ENCODE measurements at regions not wholly inside any gene's neighbourhood (a gene's known extent, or its start where the extent isn't known, plus 50 kb on each side); places are given as distances from the start of the nearest gene placed in this dataset.

GRCh38 chr21:38936240-38936639 lies 130.5 kb downstream of the ETS2 start:
- Mint-ChIP-seq H3K4me1 (peaks cover 8% of the 10 kb centered on the region), H3K36me3 (no peaks in the 10 kb centered on the region), H3K9me3 (no peaks in the 10 kb centered on the region), H3K27ac (no peak overlapping the region), H3K4me3 (no peak overlapping the region), H3K27me3 (ENCODE audit: low read depth) (no peaks in the 10 kb centered on the region)
- no peak for TF ChIP-seq CTCF (IDR thresholded peaks at IDR 0.05; ENCODE audit: unreplicated experiment)
- no peak for DNase-seq (ENCODE audit: low spot score in 2 of 2, unreplicated experiment in 2 of 2)

GRCh38 chr21:38933731-38934130 lies 128.0 kb downstream of the ETS2 start:
- Mint-ChIP-seq H3K4me1 (peaks cover 23% of the 10 kb centered on the region), H3K27ac (no peak overlapping the region), H3K9me3 (peaks cover 8% of the 10 kb centered on the region), H3K27me3 (ENCODE audit: low read depth) (no peaks in the 10 kb centered on the region), H3K4me3 (no peak overlapping the region), H3K36me3 (no peaks in the 10 kb centered on the region)
- DNase-seq (ENCODE audit: low spot score in 2 of 2, unreplicated experiment in 2 of 2) = no peak
- TF ChIP-seq CTCF (IDR thresholded peaks at IDR 0.05; ENCODE audit: unreplicated experiment) = no peak

DNA sequence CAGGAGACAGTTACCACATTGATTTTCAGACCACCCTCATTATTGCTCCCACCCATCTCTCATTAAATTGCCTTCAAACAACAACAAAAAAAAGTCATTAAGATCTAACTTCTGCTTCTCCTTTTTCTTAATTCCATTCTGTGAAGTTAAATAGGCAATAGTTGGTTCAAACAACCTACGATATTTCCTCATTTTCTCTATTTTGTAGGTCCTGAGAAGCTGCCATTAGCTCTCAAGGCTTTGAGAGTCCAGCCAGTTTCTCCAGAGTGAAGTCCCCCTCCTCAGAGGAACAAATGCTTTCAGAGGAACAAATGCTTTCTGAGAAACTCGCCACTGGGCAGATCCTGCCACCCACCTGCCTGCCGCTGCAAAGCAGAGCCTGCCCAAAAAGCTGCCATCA lies 125.6 kb downstream of the ETS2 start:
- no peaks in the 10 kb centered on the region for H3K36me3 Mint-ChIP-seq
- peaks cover 11% of the 10 kb centered on the region for H3K9me3 Mint-ChIP-seq
- DNase-seq (ENCODE audit: low spot score in 2 of 2, unreplicated experiment in 2 of 2) = no peak
- no peak for TF ChIP-seq CTCF (IDR thresholded peaks at IDR 0.05; ENCODE audit: unreplicated experiment)
- peaks cover 1% of the 10 kb centered on the region for H3K27me3 Mint-ChIP-seq (ENCODE audit: low read depth)
- H3K27ac Mint-ChIP-seq = peak overlapping the region; percentile 37
- peaks cover 21% of the 10 kb centered on the region for H3K4me1 Mint-ChIP-seq
- H3K4me3 Mint-ChIP-seq = no peak overlapping the region

- Mint-ChIP-seq H3K4me3 (no peak overlapping the region), H3K27ac (peak overlapping the region; percentile 37), H3K4me1 (peaks cover 25% of the 10 kb centered on the region), H3K27me3 (ENCODE audit: low read depth) (peaks cover 1% of the 10 kb centered on the region), H3K36me3 (no peaks in the 10 kb centered on the region), H3K9me3 (peaks cover 11% of the 10 kb centered on the region)
- no peak for DNase-seq (ENCODE audit: low spot score in 2 of 2, unreplicated experiment in 2 of 2)
- no peak for TF ChIP-seq CTCF (IDR thresholded peaks at IDR 0.05; ENCODE audit: unreplicated experiment)
These were observed 125.1 kb downstream of the ETS2 start for GRCh38 chr21:38930853-38931252.

DNA sequence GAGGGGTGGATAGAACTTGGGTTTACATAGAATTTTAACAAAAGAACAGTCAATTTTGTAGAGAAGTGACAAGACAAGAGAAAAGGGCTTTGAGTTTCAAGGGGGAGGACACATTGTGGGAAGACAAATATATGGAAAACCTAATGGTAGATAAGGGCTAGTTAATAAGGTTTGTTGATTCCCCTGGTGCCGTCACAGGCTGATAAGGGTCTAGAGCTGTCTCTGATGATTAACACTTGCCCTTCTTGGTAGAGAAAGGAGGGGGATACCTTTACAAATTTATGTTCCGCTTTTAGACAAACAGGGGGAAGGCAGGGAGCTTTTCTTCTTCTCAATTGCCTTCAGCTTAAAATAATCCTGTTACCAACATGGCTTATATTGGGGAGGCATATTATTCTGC lies 124.3 kb downstream of the ETS2 start:
- no peak for TF ChIP-seq CTCF (IDR thresholded peaks at IDR 0.05; ENCODE audit: unreplicated experiment)
- Mint-ChIP-seq H3K4me1 (peaks cover 29% of the 10 kb centered on the region), H3K27me3 (ENCODE audit: low read depth) (peaks cover 1% of the 10 kb centered on the region), H3K4me3 (no peak overlapping the region), H3K27ac (peak overlapping the region; percentile 31), H3K36me3 (no peaks in the 10 kb centered on the region), H3K9me3 (peaks cover 11% of the 10 kb centered on the region)
- DNase-seq (ENCODE audit: low spot score in 2 of 2, unreplicated experiment in 2 of 2) = no peak

DNA sequence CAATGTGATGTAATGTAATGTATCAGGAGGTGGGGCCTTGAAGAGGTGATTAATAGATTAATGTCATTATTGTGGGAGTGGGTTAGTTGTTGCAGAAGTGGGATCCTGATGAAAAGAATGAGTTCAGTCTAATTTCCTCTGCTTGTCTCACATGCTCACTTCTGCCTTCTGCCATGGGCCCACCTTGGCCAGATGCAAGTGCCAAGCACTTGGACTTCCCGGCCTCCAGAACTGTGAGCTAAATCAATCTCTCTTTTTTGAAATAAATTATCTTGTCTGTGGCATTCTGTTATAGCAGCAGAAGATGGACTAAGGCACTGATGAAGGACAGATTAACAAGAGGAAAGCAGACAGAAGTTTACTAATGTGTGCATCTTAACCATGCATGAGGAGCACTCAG lies 123.9 kb downstream of the ETS2 start:
- no peak for TF ChIP-seq CTCF (IDR thresholded peaks at IDR 0.05; ENCODE audit: unreplicated experiment)
- Mint-ChIP-seq H3K9me3 (peaks cover 11% of the 10 kb centered on the region), H3K4me3 (no peak overlapping the region), H3K27ac (peak overlapping the region; percentile 23), H3K4me1 (peaks cover 29% of the 10 kb centered on the region), H3K27me3 (ENCODE audit: low read depth) (peaks cover 1% of the 10 kb centered on the region), H3K36me3 (no peaks in the 10 kb centered on the region)
- DNase-seq (ENCODE audit: low spot score in 2 of 2, unreplicated experiment in 2 of 2) = no peak

Measured in mesothelial cell of epicardium (in vitro differentiated cells).